Gastroesophageal sphincter (tissue), 3 donors: ENCODE measurements at regions not wholly inside any gene's neighbourhood (a gene's known extent, or its start where the extent isn't known, plus 50 kb on each side); places are given as distances from the start of the nearest gene placed in this dataset.

Source experiments
- POLR2AphosphoS5 ChIP-seq: sonication (generic); formaldehyde crosslinking; IDR thresholded peaks from one replicate; pipeline ENCODE4 v1.6.1; 2017; ENCODE audit warnings: antibody characterized with exemption
- TF ChIP-seq, protein P1 (sequence below), 4 experiments: fragments of 200-600 bp in 2 of 4; fragments of 450-650 bp in 2 of 4; sonication (generic) in 1 of 4; IDR thresholded peaks; one replicate each; pipeline ENCODE4 v1.5.1; 2017 to 2019; ENCODE audit warnings: antibody characterized with exemption in 4 of 4, mild to moderate bottlenecking in 2 of 4, moderate library complexity in 2 of 4

DNA sequence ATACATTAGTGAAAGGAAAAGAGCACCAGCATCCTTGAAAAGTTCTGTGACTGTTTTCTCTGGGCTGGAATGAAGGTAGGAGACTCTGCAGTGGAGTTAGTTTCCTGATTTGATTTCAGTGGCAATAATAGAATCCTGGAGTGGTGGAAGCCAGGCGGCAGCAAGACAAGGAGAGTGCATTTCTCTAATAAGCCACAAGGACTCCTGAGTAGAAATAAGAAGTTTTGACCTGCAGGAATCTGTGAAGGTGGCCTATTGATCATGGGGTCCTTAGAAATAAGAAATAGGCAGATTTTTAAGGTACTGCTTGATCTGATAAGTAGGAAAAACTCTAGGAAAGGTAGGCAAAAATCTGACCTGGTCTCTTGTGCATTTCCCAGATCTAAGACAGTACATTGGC is 68.4 kb upstream of the ELOVL5 start:
- TF ChIP-seq, protein P1, sequence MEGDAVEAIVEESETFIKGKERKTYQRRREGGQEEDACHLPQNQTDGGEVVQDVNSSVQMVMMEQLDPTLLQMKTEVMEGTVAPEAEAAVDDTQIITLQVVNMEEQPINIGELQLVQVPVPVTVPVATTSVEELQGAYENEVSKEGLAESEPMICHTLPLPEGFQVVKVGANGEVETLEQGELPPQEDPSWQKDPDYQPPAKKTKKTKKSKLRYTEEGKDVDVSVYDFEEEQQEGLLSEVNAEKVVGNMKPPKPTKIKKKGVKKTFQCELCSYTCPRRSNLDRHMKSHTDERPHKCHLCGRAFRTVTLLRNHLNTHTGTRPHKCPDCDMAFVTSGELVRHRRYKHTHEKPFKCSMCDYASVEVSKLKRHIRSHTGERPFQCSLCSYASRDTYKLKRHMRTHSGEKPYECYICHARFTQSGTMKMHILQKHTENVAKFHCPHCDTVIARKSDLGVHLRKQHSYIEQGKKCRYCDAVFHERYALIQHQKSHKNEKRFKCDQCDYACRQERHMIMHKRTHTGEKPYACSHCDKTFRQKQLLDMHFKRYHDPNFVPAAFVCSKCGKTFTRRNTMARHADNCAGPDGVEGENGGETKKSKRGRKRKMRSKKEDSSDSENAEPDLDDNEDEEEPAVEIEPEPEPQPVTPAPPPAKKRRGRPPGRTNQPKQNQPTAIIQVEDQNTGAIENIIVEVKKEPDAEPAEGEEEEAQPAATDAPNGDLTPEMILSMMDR (IDR thresholded peaks at IDR 0.05) = no peak
- no peak for TF ChIP-seq POLR2AphosphoS5
